ENCODE measurements at regions not wholly inside any gene's neighbourhood (a gene's known extent, or its start where the extent isn't known, plus 50 kb on each side); places are given as distances from the start of the nearest gene placed in this dataset.

DNA sequence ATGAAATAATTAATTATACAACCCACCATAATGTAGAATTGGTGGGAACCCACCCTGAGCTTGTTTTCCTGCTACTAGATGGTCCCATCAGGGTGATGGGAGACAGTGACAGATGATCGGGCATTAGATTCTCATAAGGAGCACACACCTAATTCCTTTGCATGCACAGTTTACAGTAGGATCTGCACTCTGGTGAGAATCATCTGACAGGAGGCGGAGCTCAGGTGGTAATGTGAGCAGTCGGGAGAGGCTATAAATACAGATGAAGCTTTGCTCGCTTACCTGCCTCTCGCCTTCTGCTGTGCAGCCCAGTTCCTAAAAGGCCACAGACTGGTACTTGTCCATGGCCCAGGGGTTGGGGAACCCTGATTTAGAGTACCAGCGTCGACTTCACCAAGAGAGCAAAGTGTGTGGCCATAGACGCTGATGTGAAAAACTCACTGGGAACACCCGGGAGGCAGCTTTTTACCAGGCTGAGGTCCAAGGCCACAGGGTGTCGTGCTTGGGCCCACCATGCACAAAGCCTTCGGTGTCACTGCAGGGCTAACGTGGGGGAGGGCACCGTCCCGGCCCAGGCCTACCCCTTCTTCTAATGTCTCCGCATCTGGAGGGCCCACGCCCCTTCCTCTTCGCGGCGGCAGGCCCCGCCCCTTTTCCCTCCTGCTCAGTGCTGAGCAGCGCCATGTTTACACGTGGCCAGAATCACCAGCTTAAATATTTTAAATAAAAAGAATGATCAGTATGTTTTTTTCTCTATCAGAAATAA lies 296.8 kb upstream of the HDAC4 start:
- TF ChIP-seq, protein P1, sequence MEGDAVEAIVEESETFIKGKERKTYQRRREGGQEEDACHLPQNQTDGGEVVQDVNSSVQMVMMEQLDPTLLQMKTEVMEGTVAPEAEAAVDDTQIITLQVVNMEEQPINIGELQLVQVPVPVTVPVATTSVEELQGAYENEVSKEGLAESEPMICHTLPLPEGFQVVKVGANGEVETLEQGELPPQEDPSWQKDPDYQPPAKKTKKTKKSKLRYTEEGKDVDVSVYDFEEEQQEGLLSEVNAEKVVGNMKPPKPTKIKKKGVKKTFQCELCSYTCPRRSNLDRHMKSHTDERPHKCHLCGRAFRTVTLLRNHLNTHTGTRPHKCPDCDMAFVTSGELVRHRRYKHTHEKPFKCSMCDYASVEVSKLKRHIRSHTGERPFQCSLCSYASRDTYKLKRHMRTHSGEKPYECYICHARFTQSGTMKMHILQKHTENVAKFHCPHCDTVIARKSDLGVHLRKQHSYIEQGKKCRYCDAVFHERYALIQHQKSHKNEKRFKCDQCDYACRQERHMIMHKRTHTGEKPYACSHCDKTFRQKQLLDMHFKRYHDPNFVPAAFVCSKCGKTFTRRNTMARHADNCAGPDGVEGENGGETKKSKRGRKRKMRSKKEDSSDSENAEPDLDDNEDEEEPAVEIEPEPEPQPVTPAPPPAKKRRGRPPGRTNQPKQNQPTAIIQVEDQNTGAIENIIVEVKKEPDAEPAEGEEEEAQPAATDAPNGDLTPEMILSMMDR (IDR thresholded peaks at IDR 0.05; ENCODE audit: low read depth, low read length) = no peak
- no peak for DNase-seq (ENCODE audit: extremely low read depth, low read depth)

DNA sequence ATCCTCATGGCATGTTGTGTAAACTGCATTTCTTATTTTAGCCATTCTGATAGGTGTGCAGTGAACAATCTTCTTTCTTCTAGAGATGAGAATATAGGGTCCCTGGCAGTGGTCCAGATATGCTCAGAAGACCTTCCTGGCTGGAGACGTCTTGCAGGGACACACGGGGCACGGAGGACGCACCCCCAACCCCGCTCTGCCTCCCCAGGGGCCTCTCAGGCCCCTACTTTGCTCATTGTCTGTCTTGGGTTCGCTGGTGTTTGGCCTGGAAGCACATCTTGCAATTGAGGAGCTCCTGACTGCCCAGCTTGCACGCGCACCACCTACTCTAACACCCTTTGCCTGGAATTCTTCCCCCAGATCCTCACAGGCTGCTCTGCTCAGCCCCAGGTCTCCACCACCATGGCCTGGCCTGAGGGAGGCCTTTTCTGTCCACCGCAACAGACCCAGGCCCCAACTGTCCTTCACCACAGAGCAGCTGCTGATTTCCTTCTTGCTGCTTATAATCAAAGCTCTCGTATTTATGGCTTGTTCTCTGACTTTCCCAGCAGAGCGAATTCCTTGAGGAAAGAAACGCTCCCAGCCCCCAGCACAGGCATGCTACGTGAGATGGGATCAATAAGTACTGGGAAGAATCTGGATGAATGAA lies 295.9 kb upstream of the HDAC4 start:
- no peak for DNase-seq (ENCODE audit: extremely low read depth, low read depth)
- TF ChIP-seq, protein P1 (IDR thresholded peaks at IDR 0.05; ENCODE audit: low read depth, low read length) = no peak

DNA sequence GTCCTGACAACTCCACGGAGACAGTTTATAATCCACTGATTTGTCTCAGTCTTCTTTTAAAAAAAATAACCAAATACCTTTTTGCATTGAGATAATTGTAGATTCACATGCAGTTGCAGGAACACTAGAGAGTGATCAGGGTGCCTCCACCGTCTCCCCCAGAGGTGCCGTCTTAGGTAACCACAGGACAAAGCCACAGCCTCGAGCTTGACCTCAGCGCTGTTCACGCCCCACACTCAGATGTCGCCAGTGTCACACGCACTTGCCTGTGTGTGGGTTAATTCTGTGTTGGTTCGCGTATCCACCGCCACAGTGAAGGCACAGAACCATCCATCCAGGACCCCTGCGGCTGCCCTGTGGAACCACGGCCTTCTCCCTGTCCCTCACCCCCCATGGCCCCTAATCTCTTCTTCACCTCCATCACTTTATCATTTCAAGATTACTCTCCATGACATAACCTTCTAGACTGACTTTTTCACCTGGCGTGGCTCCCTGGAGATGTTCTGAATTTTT lies 295.0 kb upstream of the HDAC4 start:
- TF ChIP-seq, protein P1 (IDR thresholded peaks at IDR 0.05; ENCODE audit: low read depth, low read length) = no peak
- no peak for DNase-seq (ENCODE audit: extremely low read depth, low read depth)

DNA sequence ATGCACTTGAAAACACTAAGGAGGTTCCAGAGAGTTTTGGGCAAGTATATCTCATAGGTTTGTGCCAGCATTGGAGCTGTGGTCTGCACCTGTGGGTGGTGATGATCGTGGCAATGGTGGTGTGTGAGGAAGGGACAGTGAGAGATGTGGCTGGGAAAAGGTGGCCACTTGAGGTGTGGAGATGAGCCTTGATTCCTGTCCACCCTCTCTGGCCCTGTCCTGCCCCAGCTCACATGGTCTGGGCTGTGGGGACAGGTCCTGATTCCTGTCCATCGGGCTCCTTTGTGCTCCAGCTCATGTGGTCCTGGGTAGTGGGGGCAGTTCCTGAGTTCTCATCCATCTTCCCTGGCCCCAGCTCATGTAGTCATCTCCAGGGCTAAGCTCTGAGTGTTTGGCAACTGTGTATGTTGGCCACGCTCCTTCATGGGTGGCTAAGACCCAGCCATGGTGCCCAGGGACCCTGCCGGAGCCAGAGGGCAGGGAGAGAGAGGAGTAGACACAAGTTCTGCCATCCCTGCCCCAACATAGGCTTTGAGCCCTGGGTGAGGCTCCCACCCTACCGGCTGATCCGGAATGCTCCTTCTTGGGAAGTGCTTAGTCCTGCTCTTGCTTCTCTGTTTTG lies 294.4 kb upstream of the HDAC4 start:
- DNase-seq (ENCODE audit: extremely low read depth, low read depth) = no peak
- TF ChIP-seq, protein P1 (IDR thresholded peaks at IDR 0.05; ENCODE audit: low read depth, low read length) = no peak

DNA sequence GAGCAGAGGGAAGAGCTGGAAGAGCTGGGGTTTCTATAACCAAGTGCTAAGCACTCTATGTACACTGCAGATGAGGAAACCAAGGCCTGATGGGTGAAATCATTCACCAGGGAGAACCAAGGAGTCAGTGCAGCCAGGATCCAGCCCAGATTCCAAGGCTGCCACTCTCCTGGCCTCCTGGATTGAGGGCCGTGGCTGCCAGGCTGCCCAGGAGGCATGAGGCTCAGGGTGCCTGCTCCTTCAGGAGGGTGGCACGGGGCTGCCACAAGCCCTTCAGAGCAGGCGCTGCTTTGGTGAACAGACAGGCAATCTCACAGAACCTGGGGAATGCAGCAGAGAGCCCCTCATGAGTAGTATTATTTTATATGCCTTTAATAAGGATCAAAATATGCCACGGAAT lies 293.7 kb upstream of the HDAC4 start:
- DNase-seq (ENCODE audit: extremely low read depth, low read depth) = no peak
- TF ChIP-seq, protein P1 (IDR thresholded peaks at IDR 0.05; ENCODE audit: low read depth, low read length) = no peak

DNA sequence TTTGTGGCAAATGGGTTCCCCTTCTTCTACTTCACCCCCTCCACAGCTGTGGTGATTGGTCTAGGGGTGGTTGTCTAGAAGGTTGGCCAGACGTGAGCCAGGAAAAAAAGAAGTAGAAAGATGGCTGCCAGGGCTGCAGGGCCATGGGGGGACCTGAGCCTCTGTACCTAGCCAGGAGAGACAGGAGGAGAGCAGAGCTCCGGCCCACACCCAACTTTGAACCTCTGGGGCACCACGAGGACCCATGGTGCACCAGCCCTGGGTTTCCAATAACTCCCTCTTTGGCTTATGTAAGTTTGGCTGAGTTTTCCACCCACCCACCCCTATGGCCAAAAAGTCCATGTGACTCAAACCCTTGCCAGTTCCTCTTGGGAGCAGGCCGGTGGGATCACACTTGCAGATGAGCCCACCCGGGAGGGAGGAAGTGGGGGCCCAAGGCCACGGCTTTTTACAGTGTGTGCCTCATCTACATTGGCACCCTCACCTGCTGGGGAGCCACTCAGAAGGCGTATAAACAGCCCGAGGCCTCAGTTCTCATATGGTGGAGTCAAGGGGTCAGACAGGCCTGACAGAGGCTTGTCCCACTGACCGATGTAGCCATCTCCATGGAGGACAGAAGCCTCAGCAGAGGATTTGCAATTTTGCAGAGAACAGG lies 293.1 kb upstream of the HDAC4 start:
- DNase-seq (ENCODE audit: extremely low read depth, low read depth) = no peak
- TF ChIP-seq, protein P1 (IDR thresholded peaks at IDR 0.05; ENCODE audit: low read depth, low read length) = no peak
